GM12878 (cell line): ENCODE measurements at regions not wholly inside any gene's neighbourhood (a gene's known extent, or its start where the extent isn't known, plus 50 kb on each side); places are given as distances from the start of the nearest gene placed in this dataset.

Experiments
- ATAC-seq: fragments of 200-7000 bp; cut with Tn5 transposase; 3 replicates; pipeline ENCODE4 v1.9.1; 2020; ENCODE audit warnings: mild to moderate bottlenecking, moderate library complexity
- BruUV-seq: library from RNA; stranded (reverse); fragments of 400-500 nt; replicated peaks from 2 replicates; lab custom pipeline; 2021; lab: Mats Ljungman, UMichigan
- CTCF ChIA-PET: fragments of 300-600 bp; sonication (Branson Sonifier 250); formaldehyde crosslinking; extraction: SDS; loops from one replicate; lab custom pipeline; 2021; ENCODE audit warnings: inconsistent platforms; lab: Yijun Ruan, JAX
- POLR2A ChIA-PET: fragments of 350-600 bp; formaldehyde crosslinking; extraction: SDS; loops from one replicate; lab custom pipeline; 2021; ENCODE audit warnings: inconsistent platforms; lab: Charles Lee
- RAD21 ChIA-PET: fragments of 300-600 bp; sonication (Branson Sonifier 250); formaldehyde crosslinking; loops from one replicate; lab custom pipeline; 2023; ENCODE audit warnings: antibody characterized with exemption; ENCODE audit not compliant: unreplicated experiment; lab: Charles Lee
- SMC1A ChIA-PET: fragments of 300-600 bp; sonication (Branson Sonifier 250); formaldehyde crosslinking; loops from one replicate; lab custom pipeline; 2023; ENCODE audit not compliant: unreplicated experiment, uncharacterized antibody; lab: Charles Lee
- DNase-seq: peaks from one replicate; pipeline ENCODE4 v3.0.0-alpha.2; 2011; ENCODE audit warnings: low read depth, low spot score
- FAIRE-seq: peaks from 3 replicates; lab custom pipeline; 2011; peaks lifted over from hg19 to GRCh38; lab: Jason Lieb, UNC
- H2AFZ ChIP-seq: 2 replicates; pipeline ENCODE4 v1.6.0; 2011; ENCODE audit warnings: low read depth, low read length, control low read depth; ENCODE audit not compliant: control insufficient read depth
- H3K27ac ChIP-seq: 2 replicates; pipeline ENCODE4 v1.5.1; 2011; ENCODE audit warnings: control low read depth; ENCODE audit not compliant: control insufficient read depth, insufficient read depth
- H3K27me3 ChIP-seq, 2 experiments: replicated peaks in 1 of 2; 2 replicates each; pipeline versions ENCODE4 v1.6.0 to v1.6.1; 2011; ENCODE audit warnings: low read length in 1 of 2; ENCODE audit not compliant: control insufficient read depth in 2 of 2, insufficient read depth in 2 of 2
- H3K36me3 ChIP-seq, 2 experiments: 2 replicates each; pipeline ENCODE4 v1.5.1; 2011; ENCODE audit warnings: low read length in 1 of 2; ENCODE audit not compliant: control insufficient read depth in 2 of 2, insufficient read depth in 2 of 2
- H3K4me1 ChIP-seq: 2 replicates; pipeline ENCODE4 v1.6.1; 2011; ENCODE audit warnings: mild to moderate bottlenecking, low read length, moderate library complexity, mixed read lengths; ENCODE audit not compliant: control insufficient read depth, insufficient read depth
- H3K4me2 ChIP-seq: 2 replicates; pipeline ENCODE4 v1.6.0; 2011; ENCODE audit warnings: control low read depth; ENCODE audit not compliant: control insufficient read depth, insufficient read depth
- H3K4me3 ChIP-seq: fragments of 200-600 bp; sonication (generic); 2 replicates; pipeline ENCODE4 v1.5.1; 2016
- H3K79me2 ChIP-seq: 2 replicates; pipeline ENCODE4 v1.6.0; 2011; ENCODE audit warnings: low read length; ENCODE audit not compliant: control insufficient read depth, insufficient read depth
- H3K9ac ChIP-seq: 2 replicates; pipeline ENCODE4 v1.8.0; 2011; ENCODE audit warnings: low read length, control low read depth, mixed read lengths; ENCODE audit not compliant: control insufficient read depth, insufficient read depth
- H3K9me3 ChIP-seq: replicated peaks from 3 replicates; pipeline ENCODE4 v1.5.1; 2011; ENCODE audit warnings: mild to moderate bottlenecking, low read length; ENCODE audit not compliant: control insufficient read depth, insufficient read depth
- H4K20me1 ChIP-seq: 2 replicates; pipeline ENCODE4 v1.6.0; 2011; ENCODE audit not compliant: control insufficient read depth, insufficient read depth
- CEBPB ChIP-seq, 2 experiments: fragments of 150-350 bp in 1 of 2; IDR thresholded peaks; 2 replicates each; pipeline ENCODE4 v1.6.1; 2012 to 2014; ENCODE audit warnings: low read depth in 2 of 2, low read length in 2 of 2, borderline replicate concordance in 1 of 2, inconsistent platforms in 1 of 2
- CREB1 ChIP-seq: IDR thresholded peaks from 2 replicates; pipeline ENCODE4 v1.6.1; 2012; ENCODE audit warnings: low read depth, mild to moderate bottlenecking, inconsistent platforms
- EZH2 ChIP-seq: IDR thresholded peaks from 2 replicates; pipeline ENCODE4 v1.6.1; 2012; ENCODE audit warnings: low read depth, mild to moderate bottlenecking, control low read depth, inconsistent platforms, low read length, borderline replicate concordance; ENCODE audit not compliant: control insufficient read depth
- FOXM1 ChIP-seq: IDR thresholded peaks from 2 replicates; pipeline ENCODE4 v1.6.1; 2012; ENCODE audit warnings: low read depth, mild to moderate bottlenecking, inconsistent platforms, low read length, moderate library complexity
- GATAD2B ChIP-seq: fragments of 450-650 bp; conservative IDR thresholded peaks from 2 replicates; pipeline ENCODE4 v1.6.1; 2017; ENCODE audit warnings: low read depth, mild to moderate bottlenecking, moderate library complexity
- HSF1 ChIP-seq: fragments of 150-350 bp; IDR thresholded peaks from 2 replicates; pipeline ENCODE4 v1.6.1; 2014; ENCODE audit warnings: mild to moderate bottlenecking, low read depth, low read length
- NBN ChIP-seq: fragments of 450-650 bp; IDR thresholded peaks from 2 replicates; pipeline ENCODE4 v1.6.1; 2016
- NRF1 ChIP-seq: conservative IDR thresholded peaks from 2 replicates; pipeline ENCODE4 v1.6.1; 2011; ENCODE audit warnings: mild to moderate bottlenecking, low read depth, low read length, improper control_type of control experiment
- RB1 ChIP-seq: fragments of 450-650 bp; formaldehyde crosslinking; IDR thresholded peaks from 2 replicates; pipeline ENCODE4 v1.6.1; 2017; ENCODE audit warnings: mild to moderate bottlenecking, borderline replicate concordance
- SIX5 ChIP-seq: IDR thresholded peaks from 2 replicates; pipeline ENCODE4 v1.6.1; 2011; ENCODE audit warnings: mild to moderate bottlenecking, low read depth, low read length, moderate library complexity; ENCODE audit not compliant: severe bottlenecking
- SREBF1 ChIP-seq: IDR thresholded peaks from 2 replicates; pipeline ENCODE4 v1.6.1; 2012; ENCODE audit warnings: mild to moderate bottlenecking, low read length
- STAT3 ChIP-seq: IDR thresholded peaks from 2 replicates; pipeline ENCODE4 v1.6.1; 2011; ENCODE audit warnings: low read depth, low read length, improper control_type of control experiment
- ZNF384 ChIP-seq: IDR thresholded peaks from 2 replicates; pipeline ENCODE4 v1.6.1; 2012; ENCODE audit warnings: low read depth, mild to moderate bottlenecking, low read length, improper control_type of control experiment, borderline replicate concordance
- WGBS: methylation state at CpG from one replicate; pipeline ENCODE4 v1.1.6; 2016; ENCODE audit warnings: low lambda C conversion rate; ENCODE audit not compliant: insufficient replicate concordance, insufficient coverage; ENCODE audit errors: missing lambda C conversion rate; 5-methylcytosine and 5-hydroxymethylcytosine counted together
- in situ Hi-C: fragments of 300-500 bp; cut with MboI; formaldehyde crosslinking; loops from 9 replicates; pipeline ENCODE4 v1.14.3; 2018; ENCODE audit warnings: mixed read lengths
- intact Hi-C: fragments of 100-400 bp; cut with micrococcal nuclease; formaldehyde crosslinking; loops from one replicate; pipeline ENCODE4 v1.14.2; 2022; ENCODE audit not compliant: unreplicated experiment
- TF ChIP-seq, protein P1 (sequence below): fragments of 450-650 bp; IDR thresholded peaks from 2 replicates; pipeline ENCODE4 v1.6.1; 2014; ENCODE audit warnings: mild to moderate bottlenecking
- TF ChIP-seq, protein P2 (sequence below): fragments of 450-650 bp; IDR thresholded peaks from 2 replicates; pipeline ENCODE4 v1.6.1; 2016; ENCODE audit warnings: mild to moderate bottlenecking
- TF ChIP-seq, protein P3 (sequence below), 3 experiments: IDR thresholded peaks in 2 of 3; conservative IDR thresholded peaks in 1 of 3; 2 replicates each; pipeline ENCODE4 v1.5.1; 2011; ENCODE audit warnings: low read depth in 3 of 3, low read length in 3 of 3, mild to moderate bottlenecking in 3 of 3, control low read depth in 2 of 3, moderate library complexity in 2 of 3, inconsistent platforms in 1 of 3, mixed read lengths in 1 of 3; ENCODE audit not compliant: control insufficient read depth in 2 of 3, insufficient read depth in 1 of 3; ENCODE audit errors: extremely low read depth in 1 of 3

DNA sequence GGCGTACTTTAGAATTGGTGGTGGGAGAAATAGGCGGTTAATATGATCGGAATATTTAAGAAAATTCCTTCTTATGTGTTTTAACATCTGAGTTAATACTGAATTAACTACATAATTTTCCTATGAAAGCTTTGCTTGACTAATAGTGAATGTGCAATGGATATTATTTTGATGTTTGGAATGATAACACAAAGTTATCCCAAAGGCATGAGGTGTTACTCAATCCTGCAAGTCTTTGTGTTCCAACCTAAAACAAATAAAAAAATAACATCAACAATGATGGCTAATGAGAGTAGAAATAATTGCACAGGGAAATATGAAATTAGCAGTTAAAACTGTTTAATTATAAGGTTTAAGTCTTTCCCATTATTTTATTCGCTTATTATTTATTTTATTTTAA is 183.6 kb upstream of the ARSJ start:
- no peak for ATAC-seq
- no peaks in the 10 kb centered on the region for H3K27me3 ChIP-seq
- H3K27ac ChIP-seq: no peak overlapping the region
- no peaks in the 10 kb centered on the region for H3K9me3 ChIP-seq
- 64% methylated on average over 4 of the region's 4 CpGs for WGBS
- no peaks in the 10 kb centered on the region for H3K36me3 ChIP-seq
- POLR2A ChIA-PET: no interaction called here
- in situ Hi-C loops: no loop called here
- H2AFZ ChIP-seq: no peak overlapping the region
- FAIRE-seq: no peak
- no peaks in the 10 kb centered on the region for H4K20me1 ChIP-seq
- H3K79me2 ChIP-seq: no peaks in the 10 kb centered on the region
- CTCF ChIA-PET: no interaction called here
- TF ChIP-seq STAT3 (no peak), CEBPB (IDR thresholded peaks at IDR 0.05; ENCODE audit: borderline replicate concordance in 1 of 2, low read depth in 2 of 2, low read length in 2 of 2) (no peak), NRF1 (no peak), EZH2 (no peak), HSF1 (no peak), FOXM1 (no peak), GATAD2B (no peak), ZNF384 (no peak), SREBF1 (no peak), NBN (no peak), CREB1 (no peak), SIX5 (no peak), RB1 (no peak)
- TF ChIP-seq, protein P1, sequence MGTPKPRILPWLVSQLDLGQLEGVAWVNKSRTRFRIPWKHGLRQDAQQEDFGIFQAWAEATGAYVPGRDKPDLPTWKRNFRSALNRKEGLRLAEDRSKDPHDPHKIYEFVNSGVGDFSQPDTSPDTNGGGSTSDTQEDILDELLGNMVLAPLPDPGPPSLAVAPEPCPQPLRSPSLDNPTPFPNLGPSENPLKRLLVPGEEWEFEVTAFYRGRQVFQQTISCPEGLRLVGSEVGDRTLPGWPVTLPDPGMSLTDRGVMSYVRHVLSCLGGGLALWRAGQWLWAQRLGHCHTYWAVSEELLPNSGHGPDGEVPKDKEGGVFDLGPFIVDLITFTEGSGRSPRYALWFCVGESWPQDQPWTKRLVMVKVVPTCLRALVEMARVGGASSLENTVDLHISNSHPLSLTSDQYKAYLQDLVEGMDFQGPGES: no peak
- TF ChIP-seq, protein P2, sequence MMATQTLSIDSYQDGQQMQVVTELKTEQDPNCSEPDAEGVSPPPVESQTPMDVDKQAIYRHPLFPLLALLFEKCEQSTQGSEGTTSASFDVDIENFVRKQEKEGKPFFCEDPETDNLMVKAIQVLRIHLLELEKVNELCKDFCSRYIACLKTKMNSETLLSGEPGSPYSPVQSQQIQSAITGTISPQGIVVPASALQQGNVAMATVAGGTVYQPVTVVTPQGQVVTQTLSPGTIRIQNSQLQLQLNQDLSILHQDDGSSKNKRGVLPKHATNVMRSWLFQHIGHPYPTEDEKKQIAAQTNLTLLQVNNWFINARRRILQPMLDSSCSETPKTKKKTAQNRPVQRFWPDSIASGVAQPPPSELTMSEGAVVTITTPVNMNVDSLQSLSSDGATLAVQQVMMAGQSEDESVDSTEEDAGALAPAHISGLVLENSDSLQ: no peak
- TF ChIP-seq, protein P3, sequence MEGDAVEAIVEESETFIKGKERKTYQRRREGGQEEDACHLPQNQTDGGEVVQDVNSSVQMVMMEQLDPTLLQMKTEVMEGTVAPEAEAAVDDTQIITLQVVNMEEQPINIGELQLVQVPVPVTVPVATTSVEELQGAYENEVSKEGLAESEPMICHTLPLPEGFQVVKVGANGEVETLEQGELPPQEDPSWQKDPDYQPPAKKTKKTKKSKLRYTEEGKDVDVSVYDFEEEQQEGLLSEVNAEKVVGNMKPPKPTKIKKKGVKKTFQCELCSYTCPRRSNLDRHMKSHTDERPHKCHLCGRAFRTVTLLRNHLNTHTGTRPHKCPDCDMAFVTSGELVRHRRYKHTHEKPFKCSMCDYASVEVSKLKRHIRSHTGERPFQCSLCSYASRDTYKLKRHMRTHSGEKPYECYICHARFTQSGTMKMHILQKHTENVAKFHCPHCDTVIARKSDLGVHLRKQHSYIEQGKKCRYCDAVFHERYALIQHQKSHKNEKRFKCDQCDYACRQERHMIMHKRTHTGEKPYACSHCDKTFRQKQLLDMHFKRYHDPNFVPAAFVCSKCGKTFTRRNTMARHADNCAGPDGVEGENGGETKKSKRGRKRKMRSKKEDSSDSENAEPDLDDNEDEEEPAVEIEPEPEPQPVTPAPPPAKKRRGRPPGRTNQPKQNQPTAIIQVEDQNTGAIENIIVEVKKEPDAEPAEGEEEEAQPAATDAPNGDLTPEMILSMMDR (IDR thresholded peaks at IDR 0.05 in 2 of 3, conservative IDR thresholded peaks at IDR 0.05 in 1 of 3; ENCODE audit: control insufficient read depth in 2 of 3, extremely low read depth in 1 of 3, insufficient read depth in 1 of 3, low read depth in 3 of 3, low read length in 3 of 3): no peak
- H3K4me1 ChIP-seq: no peaks in the 10 kb centered on the region
- no TSS peak for BruUV-seq
- SMC1A ChIA-PET: no interaction called here
- no peak for DNase-seq
- no peak overlapping the region for H3K9ac ChIP-seq
- RAD21 ChIA-PET: no interaction called here
- H3K4me2 ChIP-seq: no peak overlapping the region
- no peak overlapping the region for H3K4me3 ChIP-seq
- intact Hi-C loops: no loop called here
